Psoas muscle (tissue), 7 donors: ENCODE measurements at regions not wholly inside any gene's neighbourhood (a gene's known extent, or its start where the extent isn't known, plus 50 kb on each side); places are given as distances from the start of the nearest gene placed in this dataset.

Experiments used
- ATAC-seq, 4 donors: fragments of 200-7000 bp; cut with Tn5 transposase; one replicate each; pipeline ENCODE4 v1.9.1; 2020; ENCODE audit warnings: moderate library complexity in 3 of 4, mild to moderate bottlenecking in 2 of 4
- DNase-seq, 2 donors: peaks; one replicate each; pipeline ENCODE4 v3.0.0-alpha.2; 2020
- H3K27ac ChIP-seq: fragments of 200-600 bp; one replicate; pipeline ENCODE4 v1.8.0; 2022
- H3K27me3 ChIP-seq, 3 donors: fragments of 200-600 bp in 1 of 3; one replicate each; pipeline versions ENCODE4 v1.6.1 to v1.8.0; 2013 to 2022; ENCODE audit warnings: low read length in 2 of 3, mild to moderate bottlenecking in 2 of 3, moderate library complexity in 1 of 3; ENCODE audit not compliant: insufficient read depth in 3 of 3
- H3K36me3 ChIP-seq, 2 donors: fragments of 200-600 bp in 1 of 2; one replicate each; pipeline versions ENCODE4 v1.6.1 to v1.8.0; 2013 to 2022; ENCODE audit warnings: low read depth in 1 of 2, mild to moderate bottlenecking in 1 of 2, moderate library complexity in 1 of 2; ENCODE audit not compliant: insufficient read depth in 1 of 2
- H3K4me1 ChIP-seq: fragments of 200-600 bp; one replicate; pipeline ENCODE4 v1.8.0; 2022
- H3K4me3 ChIP-seq: fragments of 200-600 bp; one replicate; pipeline ENCODE4 v1.8.0; 2022; ENCODE audit warnings: mild to moderate bottlenecking
- H3K9me3 ChIP-seq: fragments of 200-600 bp; one replicate; pipeline ENCODE4 v1.8.0; 2022
- WGBS, 3 donors: extraction: QIAGEN DNeasy Blood & Tissue Kit; methylation state at CpG; one replicate each; pipeline versions ENCODE4 v1.1.6 to v1.1.7; 2013; 5-methylcytosine and 5-hydroxymethylcytosine counted together
- intact Hi-C, 2 donors: fragments of 100-400 bp; cut with DNase I; formaldehyde crosslinking; loops; one replicate each; pipeline versions ENCODE4 v1.11.0 to v1.14.2; 2022
- TF ChIP-seq, protein P1 (sequence below): fragments of 200-600 bp; IDR thresholded peaks from one replicate; pipeline ENCODE4 v1.8.0; 2022; ENCODE audit warnings: antibody characterized with exemption
- donor health status: healthy with polysubstance abuse.
- donor health status: DM: no; HTN: no; CAD: no; lungs with moderate emphysema.
- donor health status: Bipolar disorder and iron deficiency.
- donor health status: healthy.
- donor health status: DM: yes; HTN: yes; CAD: no.
- donor health status: DM: no; HTN: no; CAD: no.
- donor health status: DM: yes; HTN: yes; CAD: no.

- ATAC-seq (no peak), DNase-seq (no peak)
- Histone ChIP-seq H3K36me3 (no peaks in the 10 kb centered on the region), H3K27ac (no peak overlapping the region), H3K27me3 (no peaks in the 10 kb centered on the region), H3K4me3 (no peak overlapping the region), H3K9me3 (no peaks in the 10 kb centered on the region), H3K4me1 (no peaks in the 10 kb centered on the region)
- TF ChIP-seq, protein P1, sequence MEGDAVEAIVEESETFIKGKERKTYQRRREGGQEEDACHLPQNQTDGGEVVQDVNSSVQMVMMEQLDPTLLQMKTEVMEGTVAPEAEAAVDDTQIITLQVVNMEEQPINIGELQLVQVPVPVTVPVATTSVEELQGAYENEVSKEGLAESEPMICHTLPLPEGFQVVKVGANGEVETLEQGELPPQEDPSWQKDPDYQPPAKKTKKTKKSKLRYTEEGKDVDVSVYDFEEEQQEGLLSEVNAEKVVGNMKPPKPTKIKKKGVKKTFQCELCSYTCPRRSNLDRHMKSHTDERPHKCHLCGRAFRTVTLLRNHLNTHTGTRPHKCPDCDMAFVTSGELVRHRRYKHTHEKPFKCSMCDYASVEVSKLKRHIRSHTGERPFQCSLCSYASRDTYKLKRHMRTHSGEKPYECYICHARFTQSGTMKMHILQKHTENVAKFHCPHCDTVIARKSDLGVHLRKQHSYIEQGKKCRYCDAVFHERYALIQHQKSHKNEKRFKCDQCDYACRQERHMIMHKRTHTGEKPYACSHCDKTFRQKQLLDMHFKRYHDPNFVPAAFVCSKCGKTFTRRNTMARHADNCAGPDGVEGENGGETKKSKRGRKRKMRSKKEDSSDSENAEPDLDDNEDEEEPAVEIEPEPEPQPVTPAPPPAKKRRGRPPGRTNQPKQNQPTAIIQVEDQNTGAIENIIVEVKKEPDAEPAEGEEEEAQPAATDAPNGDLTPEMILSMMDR, result no peak
- 52 to 67% (median 58%) methylated on average over 3 of the region's 3 CpGs for WGBS, 3 donors
- intact Hi-C loops, result no loop called here
Observed at GRCh38 chr2:195407783-195408182, 249.2 kb upstream of the SLC39A10 start.

GRCh38 chr2:195406886-195407603 is 250.0 kb upstream of the SLC39A10 start:
- no peak for ATAC-seq
- WGBS, 3 donors, result 84 to 89% (median 88%) methylated on average over 13 of the region's 13 CpGs
- no peaks in the 10 kb centered on the region for H3K36me3 ChIP-seq

DNA sequence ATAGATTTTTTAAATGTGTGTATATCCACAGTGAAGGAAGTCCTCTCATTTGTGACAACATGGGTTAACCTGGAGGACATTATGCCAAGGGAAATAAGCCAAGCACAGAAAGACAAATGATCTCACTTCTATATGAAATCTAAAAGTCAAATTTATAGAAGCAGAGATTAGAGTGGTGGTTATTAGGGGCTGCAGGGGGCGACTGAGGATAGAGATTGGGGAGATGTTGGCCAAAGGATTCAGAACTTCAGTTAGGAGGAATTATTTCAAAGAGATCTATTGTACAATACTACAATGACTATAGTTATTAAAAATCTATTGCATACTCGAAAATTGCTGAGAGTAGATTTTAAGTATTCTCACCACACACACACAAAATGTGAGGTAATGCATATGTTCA is 252.4 kb upstream of the SLC39A10 start:
- Histone ChIP-seq H3K27me3 (no peaks in the 10 kb centered on the region), H3K36me3 (no peaks in the 10 kb centered on the region), H3K27ac (no peak overlapping the region), H3K4me1 (no peaks in the 10 kb centered on the region), H3K4me3 (no peak overlapping the region), H3K9me3 (no peaks in the 10 kb centered on the region)
- DNase-seq (no peak), ATAC-seq (no peak)
- TF ChIP-seq, protein P1, result no peak
- 73 to 79% (median 76%) methylated on average over 2 of the region's 2 CpGs for WGBS, 3 donors
- intact Hi-C loops, result no loop called here

More at GRCh38 chr2:195406886-195407603, 250.0 kb upstream of the SLC39A10 start:
- H3K27ac ChIP-seq, result no peak overlapping the region
- no peaks in the 10 kb centered on the region for H3K9me3 ChIP-seq
- H3K4me3 ChIP-seq, result no peak overlapping the region
- H3K27me3 ChIP-seq, result no peaks in the 10 kb centered on the region
- intact Hi-C loops, result no loop called here
- TF ChIP-seq, protein P1, result no peak
- DNase-seq, result no peak
- no peaks in the 10 kb centered on the region for H3K4me1 ChIP-seq

GRCh38 chr2:195396479-195396878 is 260.5 kb upstream of the SLC39A10 start:
- WGBS, 3 donors, result 64 to 80% (median 77%) methylated on average over 2 of the region's 2 CpGs
- Histone ChIP-seq H3K36me3 (no peaks in the 10 kb centered on the region), H3K27ac (no peak overlapping the region), H3K9me3 (no peaks in the 10 kb centered on the region), H3K4me1 (no peaks in the 10 kb centered on the region), H3K27me3 (no peaks in the 10 kb centered on the region), H3K4me3 (no peak overlapping the region)
- no peak for ATAC-seq
- TF ChIP-seq, protein P1, result no peak
- no peak for DNase-seq
- intact Hi-C loops, result no loop called here

DNA sequence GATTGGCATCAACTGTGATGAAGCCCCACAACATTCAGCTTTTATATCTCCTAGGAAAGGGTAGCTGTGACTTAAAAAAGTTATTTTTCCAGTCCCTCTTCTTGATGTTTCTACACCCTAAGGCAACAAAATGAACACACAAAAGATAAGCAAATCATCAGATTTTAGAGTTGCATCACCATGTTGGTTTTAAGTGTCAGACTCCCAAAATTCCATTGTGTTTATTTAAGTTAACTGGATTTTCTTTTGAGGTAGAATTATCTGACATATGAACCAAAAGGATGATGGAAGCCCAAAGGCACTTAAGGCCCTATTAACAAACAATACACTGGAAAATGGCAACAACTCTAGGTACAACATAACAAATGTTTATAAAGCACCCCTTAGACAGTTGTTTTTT is 261.7 kb upstream of the SLC39A10 start:
- Histone ChIP-seq H3K4me1 (no peaks in the 10 kb centered on the region), H3K27ac (no peak overlapping the region), H3K27me3 (no peaks in the 10 kb centered on the region), H3K36me3 (no peaks in the 10 kb centered on the region), H3K4me3 (no peak overlapping the region), H3K9me3 (no peaks in the 10 kb centered on the region)
- ATAC-seq (no peak), DNase-seq (no peak)
- TF ChIP-seq, protein P1, result no peak
- intact Hi-C loops, result no loop called here
